HEK293T (cell line): ENCODE measurements at regions not wholly inside any gene's neighbourhood (a gene's known extent, or its start where the extent isn't known, plus 50 kb on each side); places are given as distances from the start of the nearest gene placed in this dataset.

Source experiments
- ARNT ChIP-seq: fragments of 450-650 bp; IDR thresholded peaks from 2 replicates; pipeline ENCODE4 v1.6.1; 2017; ENCODE audit warnings: mild to moderate bottlenecking
- BHLHE40 ChIP-seq: fragments of 450-650 bp; IDR thresholded peaks from 2 replicates; pipeline ENCODE4 v1.6.1; 2016; ENCODE audit warnings: mild to moderate bottlenecking, moderate library complexity, borderline replicate concordance
- FOXA1 ChIP-seq: fragments of 450-650 bp; IDR thresholded peaks from 2 replicates; pipeline ENCODE4 v1.6.1; 2016; ENCODE audit warnings: mild to moderate bottlenecking
- FOXM1 ChIP-seq: fragments of 450-650 bp; IDR thresholded peaks from 2 replicates; pipeline ENCODE4 v1.6.1; 2017; ENCODE audit warnings: mild to moderate bottlenecking, borderline replicate concordance
- L3MBTL2 ChIP-seq: fragments of 450-650 bp; conservative IDR thresholded peaks from 2 replicates; pipeline ENCODE4 v1.6.1; 2016; ENCODE audit warnings: mild to moderate bottlenecking
- LEF1 ChIP-seq: fragments of 450-650 bp; IDR thresholded peaks from 2 replicates; pipeline ENCODE4 v1.6.1; 2017; ENCODE audit warnings: mild to moderate bottlenecking, borderline replicate concordance
- PKNOX1 ChIP-seq: fragments of 450-650 bp; IDR thresholded peaks from 2 replicates; pipeline ENCODE4 v1.6.1; 2016
- SP1 ChIP-seq: fragments of 450-650 bp; IDR thresholded peaks from 2 replicates; pipeline ENCODE4 v1.6.1; 2017
- TARDBP ChIP-seq: fragments of 450-650 bp; IDR thresholded peaks from 2 replicates; pipeline ENCODE4 v1.6.1; 2016

GRCh38 chr7:131151034-131151433 lies 176.6 kb upstream of the MKLN1 start:
- TF ChIP-seq SP1 (no peak), FOXM1 (no peak), ARNT (no peak), BHLHE40 (no peak), FOXA1 (no peak), TARDBP (no peak), PKNOX1 (no peak), LEF1 (no peak), L3MBTL2 (no peak)
